ENCODE measurements at regions not wholly inside any gene's neighbourhood (a gene's known extent, or its start where the extent isn't known, plus 50 kb on each side); places are given as distances from the start of the nearest gene placed in this dataset.

DNA sequence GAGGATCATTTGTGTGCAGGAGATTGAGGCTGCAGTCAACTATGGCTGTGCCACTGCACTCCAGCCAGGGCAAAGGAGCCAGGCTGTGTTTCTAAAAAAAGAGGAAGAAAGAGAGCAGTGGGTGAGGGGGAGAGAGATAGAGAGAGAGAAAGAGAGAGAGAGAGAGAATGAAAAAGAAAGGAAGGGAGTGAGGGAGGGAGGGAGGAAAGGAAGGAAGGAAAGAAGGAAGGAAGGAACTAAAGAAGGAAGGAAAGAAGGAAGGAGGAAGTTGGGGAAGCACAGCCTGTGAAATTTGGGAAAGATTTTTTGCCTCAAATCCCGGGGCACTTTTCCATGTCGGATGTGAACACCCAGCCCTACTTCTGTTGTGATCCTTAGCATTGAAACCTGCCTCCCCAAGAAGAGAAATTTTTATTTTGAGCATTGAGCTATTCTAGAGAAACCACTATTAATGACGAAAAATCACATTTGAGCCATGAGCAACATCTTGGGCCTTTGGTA is 57.8 kb downstream of the FOXA2 start:
- TF ChIP-seq, protein P1, sequence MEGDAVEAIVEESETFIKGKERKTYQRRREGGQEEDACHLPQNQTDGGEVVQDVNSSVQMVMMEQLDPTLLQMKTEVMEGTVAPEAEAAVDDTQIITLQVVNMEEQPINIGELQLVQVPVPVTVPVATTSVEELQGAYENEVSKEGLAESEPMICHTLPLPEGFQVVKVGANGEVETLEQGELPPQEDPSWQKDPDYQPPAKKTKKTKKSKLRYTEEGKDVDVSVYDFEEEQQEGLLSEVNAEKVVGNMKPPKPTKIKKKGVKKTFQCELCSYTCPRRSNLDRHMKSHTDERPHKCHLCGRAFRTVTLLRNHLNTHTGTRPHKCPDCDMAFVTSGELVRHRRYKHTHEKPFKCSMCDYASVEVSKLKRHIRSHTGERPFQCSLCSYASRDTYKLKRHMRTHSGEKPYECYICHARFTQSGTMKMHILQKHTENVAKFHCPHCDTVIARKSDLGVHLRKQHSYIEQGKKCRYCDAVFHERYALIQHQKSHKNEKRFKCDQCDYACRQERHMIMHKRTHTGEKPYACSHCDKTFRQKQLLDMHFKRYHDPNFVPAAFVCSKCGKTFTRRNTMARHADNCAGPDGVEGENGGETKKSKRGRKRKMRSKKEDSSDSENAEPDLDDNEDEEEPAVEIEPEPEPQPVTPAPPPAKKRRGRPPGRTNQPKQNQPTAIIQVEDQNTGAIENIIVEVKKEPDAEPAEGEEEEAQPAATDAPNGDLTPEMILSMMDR (conservative IDR thresholded peaks at IDR 0.05): no peak
- no peak for TF ChIP-seq EZH2 (IDR thresholded peaks at IDR 0.05; ENCODE audit: low read depth)
